HG03432 (cell line): ENCODE measurements at regions not wholly inside any gene's neighbourhood (a gene's known extent, or its start where the extent isn't known, plus 50 kb on each side); places are given as distances from the start of the nearest gene placed in this dataset.

Experiments used
- ATAC-seq: cut with Tn5 transposase; IDR thresholded peaks from one replicate; pipeline ENCODE4 v1.9.1; 2021; ENCODE audit warnings: mild to moderate bottlenecking, moderate library complexity; ENCODE audit not compliant: unreplicated experiment

DNA sequence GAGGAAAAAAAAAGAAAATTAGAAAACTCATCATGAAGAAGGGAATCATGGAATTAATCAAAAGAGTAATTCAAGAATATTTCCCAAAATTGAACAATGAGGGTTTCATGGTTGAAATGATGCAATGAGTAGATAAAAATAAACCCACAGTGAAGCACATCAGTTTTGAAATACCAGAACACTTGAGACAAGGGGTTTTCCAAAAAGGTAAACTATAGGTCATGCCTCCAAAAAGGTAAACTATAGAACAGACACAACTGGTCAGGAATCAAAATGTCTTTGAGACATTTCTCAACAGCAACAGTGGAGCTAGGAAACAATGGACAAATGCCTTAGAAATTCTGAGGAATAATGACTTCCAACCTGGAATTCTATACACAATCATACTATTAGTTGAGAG, 60.2 kb upstream of the PCSK5 start:
- ATAC-seq: peak; percentile 68

GRCh38 chr9:75833778-75834177, 56.7 kb upstream of the PCSK5 start:
- no peak for ATAC-seq

DNA sequence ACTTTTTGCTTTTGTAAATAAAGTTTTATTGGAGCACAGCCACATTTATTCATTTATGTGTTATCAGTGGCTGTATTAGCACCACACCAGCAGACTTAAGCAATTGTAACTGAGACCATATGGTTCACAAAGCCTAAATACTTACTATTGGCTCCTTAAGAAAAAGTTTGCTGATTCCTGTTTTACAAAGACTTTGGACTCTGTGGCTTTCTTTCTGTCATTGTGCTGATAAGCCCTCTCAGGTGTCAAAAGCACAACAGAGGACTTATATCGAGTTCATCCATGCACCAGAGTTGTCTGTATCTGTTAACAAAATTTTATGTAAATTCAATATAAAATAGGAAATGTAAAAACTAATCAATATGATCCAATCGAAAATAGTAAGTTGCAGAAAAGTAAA, 55.6 kb upstream of the PCSK5 start:
- no peak for ATAC-seq
